NCI-H345 (cell line): ENCODE measurements at regions not wholly inside any gene's neighbourhood (a gene's known extent, or its start where the extent isn't known, plus 50 kb on each side); places are given as distances from the start of the nearest gene placed in this dataset.
"Not testable (repeated sequence)": the region's sequence is repeated elsewhere in the genome, so short reads cannot be mapped to it uniquely, and the experiment has no call there.

Experiments
- DNase-seq: peaks from one replicate; lab custom pipeline; 2025; lab: John Stamatoyannopoulos, UW

GRCh38 chr4:52373650-52374049 is 285.5 kb downstream of the USP46 start:
- DNase-seq, result no peak

- DNase-seq, result no peak
Observed at GRCh38 chr4:52374877-52375276, 284.2 kb downstream of the USP46 start.

GRCh38 chr4:52376132-52376704 is 282.9 kb downstream of the USP46 start:
- peak; percentile 36 for DNase-seq

GRCh38 chr4:52377563-52377962 is 281.5 kb downstream of the USP46 start:
- DNase-seq, result no peak

GRCh38 chr4:52407545-52407944 is 251.6 kb downstream of the USP46 start:
- no peak for DNase-seq

- DNase-seq, result no peak
Observed at GRCh38 chr4:52408032-52408431, 251.1 kb downstream of the USP46 start.

GRCh38 chr4:52408471-52408870 is 250.6 kb downstream of the USP46 start:
- DNase-seq, result no peak

GRCh38 chr4:52409766-52410165 is 249.3 kb downstream of the USP46 start:
- DNase-seq, result not testable (repeated sequence)

- no peak for DNase-seq
Observed at GRCh38 chr4:52410971-52411370, 248.1 kb downstream of the USP46 start.

- DNase-seq, result no peak
Observed at GRCh38 chr4:52420330-52420729, 238.8 kb downstream of the USP46 start.

- no peak for DNase-seq
Observed at GRCh38 chr4:52421811-52422213, 237.3 kb downstream of the USP46 start.

GRCh38 chr4:52423967-52424366 is 235.1 kb downstream of the USP46 start:
- DNase-seq, result no peak

GRCh38 chr4:52425751-52426326 is 233.3 kb downstream of the USP46 start:
- DNase-seq, result peak; percentile 78

- no peak for DNase-seq
Observed at GRCh38 chr4:52431410-52431809, 227.7 kb downstream of the USP46 start.

GRCh38 chr4:52431869-52432268 is 227.2 kb downstream of the USP46 start:
- no peak for DNase-seq

- DNase-seq, result not testable (repeated sequence)
Observed at GRCh38 chr4:52442524-52442923, 216.6 kb downstream of the USP46 start.

GRCh38 chr4:52472444-52472843 is 186.7 kb downstream of the USP46 start:
- DNase-seq, result no peak

- DNase-seq, result no peak
Observed at GRCh38 chr4:52477191-52477780, 181.8 kb downstream of the USP46 start.

GRCh38 chr4:52483186-52483890 is 175.8 kb downstream of the USP46 start:
- DNase-seq, result no peak

GRCh38 chr4:52507774-52508173 is 151.3 kb downstream of the USP46 start:
- DNase-seq, result no peak

GRCh38 chr4:52510939-52511565 is 148.0 kb downstream of the USP46 start:
- DNase-seq, result no peak

- DNase-seq, result no peak
Observed at GRCh38 chr4:52511825-52512224, 147.3 kb downstream of the USP46 start.

GRCh38 chr4:52512291-52512690 is 146.8 kb downstream of the USP46 start:
- no peak for DNase-seq
